ENCODE measurements at regions not wholly inside any gene's neighbourhood (a gene's known extent, or its start where the extent isn't known, plus 50 kb on each side); places are given as distances from the start of the nearest gene placed in this dataset.

DNA sequence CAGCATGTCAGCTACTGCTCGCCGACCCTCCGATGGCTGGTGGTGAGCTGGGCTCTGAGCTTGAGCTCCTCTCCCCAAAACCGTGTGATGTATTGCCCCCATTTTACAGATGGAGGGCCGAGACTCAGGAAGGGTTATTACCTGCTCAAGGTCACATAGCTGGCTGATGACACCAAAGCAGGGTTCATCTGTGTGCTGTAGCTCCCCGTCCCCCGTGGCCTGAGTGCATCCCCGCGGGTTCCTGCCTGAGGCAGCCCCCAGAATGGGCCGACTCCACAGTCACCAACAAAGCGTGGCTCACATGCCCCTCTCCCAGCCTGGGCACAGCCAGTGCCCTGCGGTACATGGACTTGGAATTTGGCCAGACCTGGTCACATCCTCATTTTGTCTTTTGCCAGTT lies 198.6 kb downstream of the TFCP2L1 start:
- no peak for DNase-seq

DNA sequence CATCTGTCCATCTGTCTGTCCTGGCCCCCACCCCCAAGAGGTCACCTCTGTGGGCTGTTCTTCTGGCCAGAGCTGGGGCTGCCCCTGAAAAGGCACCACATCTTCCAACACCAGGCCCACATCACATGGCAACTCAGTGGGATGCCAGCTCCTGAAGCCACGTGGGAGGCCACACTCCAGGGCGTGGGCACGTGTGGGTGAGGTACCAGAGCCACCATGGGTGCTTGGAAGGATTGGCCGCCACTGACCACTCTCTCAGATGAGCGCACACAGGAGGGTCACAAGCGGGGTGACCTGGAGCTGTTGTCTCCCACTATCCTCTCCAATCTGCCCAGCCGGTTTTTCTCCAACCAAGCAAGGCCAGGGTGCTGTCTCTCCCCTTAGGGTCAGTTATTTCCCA lies 197.9 kb downstream of the TFCP2L1 start:
- no peak for DNase-seq

DNA sequence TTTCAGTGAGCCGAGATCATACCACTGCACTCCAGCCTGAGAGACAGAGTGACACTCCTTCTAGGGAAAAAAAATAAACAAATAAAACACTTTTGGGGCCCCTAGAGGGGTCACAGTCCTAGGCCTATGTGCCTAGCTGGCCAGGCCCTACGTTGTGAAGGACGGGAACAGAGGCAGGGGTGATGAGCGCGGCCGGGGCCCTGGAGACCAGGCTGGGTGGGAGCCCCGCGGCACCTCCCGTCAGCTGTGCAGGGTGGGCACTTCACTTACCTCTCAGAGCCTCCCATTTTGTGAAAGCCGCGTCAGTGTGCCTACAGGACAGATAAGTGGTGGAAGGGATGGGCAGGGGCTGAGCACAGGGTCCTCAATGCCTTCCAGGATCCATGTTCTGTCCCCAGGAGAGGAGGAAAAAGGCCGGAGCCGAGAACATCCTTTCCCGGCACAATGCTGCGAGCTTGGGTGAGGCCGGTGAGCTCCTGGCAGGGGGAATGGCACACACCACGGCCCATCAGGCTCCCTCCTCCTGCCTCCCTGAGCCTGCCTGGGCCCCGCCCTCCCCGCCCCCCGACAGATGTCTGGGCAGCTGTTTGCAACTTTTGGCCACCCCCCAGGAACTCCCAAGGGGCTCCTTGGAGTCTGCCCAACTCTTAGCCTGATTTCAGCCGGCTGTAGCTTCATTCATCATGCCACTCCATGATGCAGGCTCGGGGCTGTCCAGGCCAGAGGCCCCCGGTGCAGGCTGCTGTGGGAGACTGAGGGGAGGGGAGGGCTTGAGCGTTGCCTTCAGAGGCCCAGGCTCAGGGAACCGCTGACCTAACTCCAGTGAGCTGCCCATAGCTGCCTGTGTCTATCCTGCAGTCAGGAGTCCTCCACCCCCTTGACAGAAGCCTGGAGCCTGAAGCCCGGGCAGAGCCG lies 196.5 kb downstream of the TFCP2L1 start:
- DNase-seq, result peak; percentile 86

DNA sequence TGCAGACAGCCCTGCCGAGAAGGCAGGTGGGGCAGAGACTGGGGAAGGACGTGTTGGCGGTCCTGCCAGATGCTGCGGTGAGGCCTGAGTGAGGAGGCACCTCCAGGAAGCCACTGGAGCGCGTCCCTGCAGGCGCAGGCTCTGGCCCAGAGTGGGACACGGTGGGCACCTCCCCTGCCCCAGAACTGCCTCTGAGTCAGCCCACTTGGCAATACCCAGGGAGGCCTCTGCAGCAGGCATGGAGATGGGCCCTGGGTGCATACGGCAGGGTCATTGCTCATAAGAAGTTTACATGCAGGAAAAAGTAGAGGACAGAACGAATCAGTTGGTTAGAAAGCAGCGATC lies 195.9 kb downstream of the TFCP2L1 start:
- no peak for DNase-seq

DNA sequence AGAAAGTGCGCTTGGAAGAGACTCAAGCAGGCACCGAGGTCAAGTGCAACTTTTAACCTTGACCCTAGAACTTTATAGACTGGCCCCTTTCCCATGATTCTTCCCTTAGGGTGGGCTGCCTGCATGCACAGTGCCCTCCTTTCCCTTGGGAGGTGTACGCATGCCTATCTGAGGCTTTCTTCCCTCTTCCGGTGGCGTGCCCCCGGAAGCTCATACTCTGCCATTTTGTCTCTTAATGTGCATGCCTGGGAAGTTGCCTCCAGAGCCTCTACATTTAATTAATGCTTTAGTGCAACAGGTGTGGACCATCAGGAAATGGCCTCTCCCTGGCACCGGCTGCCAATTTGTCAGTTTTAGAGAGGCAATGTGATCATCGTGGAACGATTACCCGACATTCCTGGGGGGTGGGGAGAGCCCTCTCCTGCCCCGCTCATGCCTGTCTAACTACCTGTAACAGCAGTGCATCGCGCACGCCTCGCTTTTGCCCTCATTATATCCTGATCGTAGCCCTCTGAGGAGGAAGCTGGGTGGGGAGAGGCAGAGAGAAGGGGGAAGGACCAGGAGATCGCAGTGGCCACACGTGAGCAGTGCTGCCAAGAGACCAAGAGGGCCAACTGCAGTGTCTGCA lies 194.8 kb downstream of the TFCP2L1 start:
- DNase-seq, result no peak

DNA sequence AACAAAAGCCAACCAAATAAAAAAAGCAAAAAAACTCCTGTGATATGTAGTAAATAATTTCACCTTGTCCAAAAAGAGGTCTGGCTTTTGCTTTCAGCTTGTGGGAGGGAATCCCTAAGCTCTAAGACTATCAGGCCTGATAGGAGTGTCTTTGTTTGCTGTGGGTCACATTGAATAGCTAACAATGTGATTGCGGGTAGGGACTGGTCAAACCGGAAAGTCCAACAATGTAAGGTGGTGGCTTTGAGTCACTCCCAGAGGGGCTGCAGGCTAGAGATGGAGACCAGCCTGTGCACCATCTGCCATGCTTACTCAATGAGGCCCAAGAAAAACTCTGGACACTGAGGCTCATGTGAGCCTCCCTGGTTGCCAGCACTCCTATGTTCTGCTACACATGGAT lies 192.9 kb downstream of the TFCP2L1 start:
- DNase-seq, result no peak

DNA sequence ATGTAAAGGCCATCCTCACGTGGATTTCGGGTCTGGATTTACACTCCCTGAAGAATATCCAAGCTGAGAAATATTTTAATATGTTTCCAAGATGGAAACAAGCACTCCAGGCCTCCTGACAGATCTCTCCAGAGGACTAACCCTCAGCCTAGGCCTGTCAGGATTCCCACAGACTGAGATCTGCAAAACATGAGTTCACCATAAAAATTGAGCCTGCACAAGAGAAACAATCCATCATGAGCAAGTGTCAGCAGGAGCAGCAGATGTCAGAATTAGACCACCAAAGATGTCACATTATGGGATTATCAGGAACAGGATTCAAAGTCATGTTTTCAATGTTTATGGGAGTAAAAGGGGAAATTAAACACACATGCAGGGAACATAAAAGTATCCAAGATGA lies 191.3 kb downstream of the TFCP2L1 start:
- no peak for DNase-seq

DNA sequence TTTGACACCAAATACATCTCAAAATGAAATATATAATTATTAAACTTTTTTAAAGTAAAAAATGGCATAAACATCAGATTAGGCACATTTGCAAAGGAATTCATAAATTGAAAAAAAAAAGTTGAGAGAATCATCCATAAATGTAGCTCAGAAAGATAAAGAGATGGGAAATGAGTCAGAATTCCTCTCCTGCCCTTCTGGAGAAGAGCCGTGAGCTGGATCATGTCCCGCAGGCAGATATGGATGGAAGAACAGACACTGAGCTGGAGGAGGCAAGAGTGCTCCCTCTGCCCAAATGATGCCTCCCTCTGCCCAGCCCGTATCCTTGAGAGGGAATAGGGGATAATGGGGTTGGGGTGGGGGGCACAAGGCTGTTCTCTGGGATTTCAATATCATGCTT lies 190.9 kb downstream of the TFCP2L1 start:
- DNase-seq, result no peak

DNA sequence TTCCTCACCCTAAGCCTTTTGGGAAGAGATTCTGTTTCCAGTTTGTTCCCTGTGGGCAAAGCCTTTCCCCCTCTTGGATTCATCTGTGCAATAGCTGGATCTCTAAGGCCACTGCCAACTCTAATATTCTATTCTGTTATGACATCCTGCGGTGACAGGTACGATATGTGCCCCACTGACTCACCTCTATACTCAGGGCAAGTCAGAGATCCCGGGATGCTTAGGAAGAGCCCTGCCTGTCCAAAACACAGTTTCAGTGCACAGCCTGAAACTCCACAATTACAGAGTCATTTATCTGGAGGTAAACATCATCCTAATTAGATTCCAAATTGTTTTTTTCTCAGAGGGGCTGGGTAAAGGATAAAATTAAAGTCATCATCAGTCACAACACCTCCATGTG lies 190.2 kb downstream of the TFCP2L1 start:
- no peak for DNase-seq

DNA sequence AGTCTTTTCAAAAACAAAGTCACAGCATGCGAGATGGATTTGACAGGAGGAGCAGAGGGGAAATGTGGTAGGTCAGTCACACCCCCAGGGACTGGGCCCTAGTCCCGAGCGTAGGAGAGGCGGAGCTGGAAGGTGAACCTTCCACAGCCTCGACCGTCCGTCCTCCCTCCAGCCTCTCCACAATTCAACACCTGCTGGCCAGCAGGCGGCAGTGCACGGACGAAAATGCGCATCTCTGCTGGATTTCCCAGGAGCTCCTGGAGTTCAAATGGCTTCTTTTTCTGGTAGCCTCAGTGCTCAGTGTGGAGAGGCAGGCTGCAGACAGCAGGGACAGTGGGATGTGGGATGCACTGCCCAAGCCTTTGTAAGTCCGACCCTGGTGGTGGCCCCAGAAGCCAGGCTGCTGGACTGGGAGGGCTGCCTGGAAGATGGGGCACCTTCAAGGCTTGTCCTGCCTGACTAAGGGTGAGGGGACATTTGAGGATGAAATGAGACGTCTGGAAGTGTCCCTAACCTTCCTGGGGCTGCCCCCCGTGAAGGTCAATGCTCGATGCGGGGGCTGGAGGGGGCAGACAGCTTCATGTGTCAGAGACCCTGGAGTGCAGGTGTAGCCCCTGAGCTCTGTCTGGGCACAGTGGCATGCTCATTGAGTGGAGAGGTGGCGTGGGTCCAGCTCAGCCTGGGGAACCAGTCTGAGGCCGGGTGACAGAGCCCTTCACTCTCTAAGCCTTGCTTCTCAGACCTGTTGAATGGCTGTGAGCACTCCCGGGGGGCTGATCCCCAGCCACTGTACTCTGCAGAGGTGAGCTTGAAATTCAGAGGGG lies 189.5 kb downstream of the TFCP2L1 start:
- peak; percentile 72 for DNase-seq

DNA sequence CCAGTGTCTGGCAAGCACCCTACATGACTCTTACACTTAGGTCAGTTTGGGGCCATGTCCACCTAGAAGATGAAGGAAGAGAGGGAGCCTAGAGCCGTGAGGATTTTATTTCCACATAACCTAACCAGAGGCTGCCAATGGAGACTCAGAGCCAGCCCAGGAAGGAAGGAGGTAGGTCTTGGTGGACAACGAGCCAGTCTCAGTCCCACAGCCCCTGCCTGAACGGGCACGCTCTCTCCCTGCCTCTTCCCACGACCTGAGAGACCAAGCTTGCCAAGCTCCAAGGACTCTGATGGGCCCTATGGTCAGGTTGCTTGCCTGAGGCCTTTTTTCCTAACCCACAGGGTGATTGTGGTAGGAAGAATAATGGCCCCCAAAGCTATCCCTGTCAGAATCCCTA lies 188.4 kb downstream of the TFCP2L1 start:
- no peak for DNase-seq

DNA sequence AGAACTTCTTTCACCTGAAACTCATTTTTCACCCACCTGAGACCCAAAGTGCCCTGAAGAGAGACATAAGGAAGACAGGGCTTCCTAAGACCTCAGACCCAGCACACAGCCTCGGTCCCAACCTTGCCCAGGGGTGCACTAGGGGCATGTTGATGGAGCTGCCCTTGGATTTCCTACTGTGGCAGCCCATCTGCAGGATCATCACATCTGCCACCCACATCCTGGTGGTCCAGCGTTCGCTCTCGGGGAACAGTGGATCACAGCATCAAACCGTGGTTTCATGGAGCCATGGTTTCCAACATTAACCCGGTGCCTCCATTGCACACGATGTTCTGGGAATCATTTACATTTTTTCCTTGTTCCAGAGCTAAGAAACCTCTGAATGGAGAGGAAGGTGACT lies 186.4 kb downstream of the TFCP2L1 start:
- no peak for DNase-seq

DNA sequence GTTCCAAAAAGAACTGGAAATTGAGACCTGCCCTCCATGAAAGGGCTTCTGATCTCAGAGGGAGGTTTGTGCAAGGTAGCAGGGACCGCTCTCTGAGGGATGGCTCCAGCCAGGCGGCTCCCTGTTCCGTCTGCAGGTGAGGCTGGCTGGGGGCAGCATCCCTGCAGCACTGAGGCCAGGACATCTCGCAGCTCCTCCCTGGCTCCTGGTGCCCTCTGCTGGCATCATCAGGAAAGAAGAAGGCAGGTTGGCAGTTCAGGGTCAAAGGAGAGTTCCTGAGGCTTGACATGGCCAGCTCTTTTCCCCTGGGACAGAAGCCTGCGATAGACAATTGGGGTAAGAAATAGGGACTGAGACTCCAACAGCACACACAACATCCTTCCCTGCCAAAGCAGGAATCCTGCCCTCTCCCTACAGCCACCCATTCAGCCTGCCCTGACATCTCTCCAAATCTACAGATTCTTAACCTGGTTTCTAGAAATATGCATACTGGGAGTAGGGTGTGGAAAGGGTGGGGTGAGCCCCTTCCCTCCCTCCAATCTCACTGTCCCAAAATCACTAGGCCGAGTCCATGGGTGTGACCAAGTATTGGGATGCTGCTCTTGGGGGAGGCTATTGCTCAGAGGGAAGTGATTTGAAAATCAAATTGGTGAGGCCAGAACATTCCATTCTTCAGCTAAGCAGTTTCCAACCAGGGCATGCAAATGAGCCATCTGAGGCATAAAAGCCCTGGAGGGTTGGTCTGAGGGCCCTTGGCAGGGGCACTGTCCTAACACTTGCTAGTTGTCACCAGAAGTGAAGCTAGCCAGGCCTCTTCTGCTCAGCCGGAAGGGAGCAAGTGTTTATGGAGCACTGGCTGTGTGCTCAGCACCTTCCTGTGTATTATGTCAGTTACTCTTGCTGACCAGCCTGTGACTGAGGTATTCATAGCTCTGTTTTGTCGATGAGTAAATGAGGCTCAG lies 185.4 kb downstream of the TFCP2L1 start:
- no peak for DNase-seq

DNA sequence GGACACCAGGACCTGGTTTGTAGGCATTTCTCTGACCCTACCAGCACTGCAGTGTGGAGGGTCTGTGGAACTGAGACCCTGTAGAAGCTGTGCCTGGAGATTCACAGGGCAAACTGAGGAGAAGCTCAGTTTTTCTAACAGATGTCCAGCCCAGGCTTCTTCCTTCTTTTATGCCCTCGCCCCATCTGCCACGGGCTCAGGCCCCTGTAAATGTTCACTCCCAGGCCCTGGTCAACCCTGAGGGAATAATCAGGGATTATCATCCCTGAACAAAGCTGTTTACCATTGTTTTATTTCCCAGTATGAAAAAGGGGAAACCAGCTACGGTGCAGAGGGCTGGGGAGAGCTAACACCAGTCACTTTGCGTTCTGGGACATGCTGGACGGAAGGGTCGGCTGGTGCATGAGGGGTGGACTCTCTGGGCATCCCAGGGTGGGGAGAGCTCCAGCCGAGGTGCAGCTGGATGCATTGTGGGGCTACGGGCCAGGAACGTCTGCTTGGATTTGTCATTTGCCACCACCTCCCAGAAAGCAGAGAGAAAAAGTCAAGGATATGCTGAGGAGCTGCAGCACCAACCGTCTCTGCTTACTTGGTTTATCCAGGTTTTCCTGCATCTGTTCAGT lies 183.8 kb downstream of the TFCP2L1 start:
- no peak for DNase-seq

DNA sequence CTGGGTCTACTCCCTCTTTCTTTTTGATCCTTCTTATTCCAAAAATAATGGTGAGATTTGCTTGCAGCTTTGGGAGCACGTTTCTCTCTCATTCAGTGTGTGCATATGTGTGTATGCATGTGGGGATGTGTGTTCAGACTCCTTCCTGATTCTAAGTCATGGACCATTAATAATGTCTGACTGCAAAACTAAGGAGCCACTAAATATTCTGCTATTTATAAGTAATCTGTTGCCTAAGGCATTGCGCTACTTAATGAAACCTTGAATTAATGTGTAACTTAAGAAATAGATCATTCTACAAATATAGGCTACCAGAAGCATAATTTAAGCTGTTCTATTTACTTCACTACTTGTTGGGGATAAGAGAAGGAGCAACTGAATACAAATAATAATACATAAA lies 182.1 kb downstream of the TFCP2L1 start:
- DNase-seq, result no peak

DNA sequence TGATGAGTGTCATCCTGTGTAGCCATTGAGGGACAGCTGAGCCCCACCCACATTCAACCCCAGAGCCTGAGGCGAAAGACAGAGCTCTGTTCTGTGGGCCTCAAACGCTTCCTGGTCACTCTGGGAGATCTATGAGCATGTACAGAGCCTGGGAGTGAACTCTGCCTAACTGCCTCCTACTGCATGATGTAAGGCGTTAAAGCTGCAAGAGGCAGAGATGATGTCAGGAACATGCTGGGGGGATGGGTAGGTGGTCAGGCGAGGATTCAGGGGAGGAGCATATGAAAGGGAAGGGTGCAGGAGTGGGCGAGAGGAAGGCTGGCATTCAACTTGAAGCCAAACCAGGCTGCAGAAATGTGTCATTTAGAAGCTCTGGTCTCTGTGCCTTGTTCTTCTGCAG lies 181.0 kb downstream of the TFCP2L1 start:
- no peak for DNase-seq

DNA sequence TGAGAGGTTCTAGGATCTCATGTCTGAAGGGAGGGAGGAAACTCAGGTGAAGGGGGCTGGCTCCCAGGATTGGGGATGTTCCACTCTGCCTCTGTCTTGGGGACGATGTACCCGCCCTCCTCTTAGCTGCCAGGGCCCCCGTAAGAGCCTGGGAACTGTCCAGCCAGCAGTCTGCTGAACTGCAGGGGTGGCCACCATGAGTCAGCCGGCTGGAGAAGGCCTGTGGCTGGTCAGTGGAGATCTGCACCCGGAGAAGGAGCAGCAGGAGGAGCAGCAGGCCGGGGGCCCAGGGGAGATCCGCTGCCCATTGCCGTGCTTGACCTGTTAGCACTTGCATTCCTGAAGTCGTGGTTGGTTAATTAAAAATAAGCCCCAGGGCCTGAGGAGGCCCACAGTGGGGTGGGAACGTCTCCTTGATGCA lies 180.3 kb downstream of the TFCP2L1 start:
- DNase-seq, result no peak

DNA sequence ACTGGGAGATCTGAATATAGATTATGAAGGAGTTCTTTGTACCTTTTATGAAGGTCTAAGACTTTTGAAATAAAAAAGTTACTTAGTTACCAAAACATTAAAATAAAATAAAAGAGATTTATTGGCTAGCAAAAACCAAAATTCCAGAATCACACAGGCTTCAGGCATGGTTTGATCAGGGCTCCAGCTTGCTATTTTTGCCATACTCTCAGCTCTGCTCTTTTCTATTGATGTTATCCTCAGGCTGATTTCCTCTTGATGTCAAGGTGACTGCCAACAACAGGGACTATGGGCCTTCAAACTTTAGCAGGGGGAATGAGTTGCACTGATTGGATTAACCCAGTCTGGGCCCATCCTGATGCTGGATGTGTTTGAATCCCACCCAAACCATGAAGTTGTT lies 174.1 kb downstream of the TFCP2L1 start:
- DNase-seq, result no peak

DNA sequence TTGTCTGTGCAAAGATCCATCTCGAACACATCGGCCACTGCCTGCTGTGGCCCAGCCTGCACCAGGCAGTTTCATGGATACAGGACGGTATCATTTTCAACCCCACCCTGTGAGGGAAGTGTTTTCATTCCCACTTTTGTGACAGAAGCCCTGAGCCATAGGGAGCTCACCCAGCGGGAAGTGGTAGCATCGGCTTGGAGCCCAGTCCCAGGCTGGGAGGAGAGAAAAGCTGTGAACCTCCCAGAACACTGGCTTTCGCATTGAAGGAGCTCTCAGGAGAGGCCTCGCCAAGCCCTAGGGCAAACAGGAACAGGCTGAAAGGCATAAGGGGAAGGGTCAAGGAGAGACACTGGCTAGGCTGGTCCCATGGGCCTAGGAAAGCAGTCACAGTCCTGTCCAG lies 166.1 kb downstream of the TFCP2L1 start:
- no peak for DNase-seq

DNA sequence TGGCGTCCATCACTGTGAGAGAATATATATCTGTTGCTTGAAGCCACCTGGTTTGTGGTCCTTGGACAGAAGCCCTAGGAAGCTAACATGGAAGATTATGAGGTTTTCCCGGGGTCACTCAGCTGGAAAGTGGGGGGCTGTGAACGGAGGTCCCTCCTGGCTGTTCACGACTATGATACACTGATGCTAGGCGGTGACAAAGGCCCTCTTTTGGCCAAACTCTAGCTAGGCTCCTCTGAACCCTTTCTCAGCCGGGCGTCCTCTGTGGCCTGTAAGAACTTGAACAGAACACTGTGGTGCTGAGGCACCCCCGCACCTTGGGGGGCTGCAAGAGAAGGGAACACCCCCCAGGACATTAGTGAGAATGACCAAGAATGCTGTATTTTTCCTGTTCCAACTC lies 164.6 kb downstream of the TFCP2L1 start:
- DNase-seq, result no peak

DNA sequence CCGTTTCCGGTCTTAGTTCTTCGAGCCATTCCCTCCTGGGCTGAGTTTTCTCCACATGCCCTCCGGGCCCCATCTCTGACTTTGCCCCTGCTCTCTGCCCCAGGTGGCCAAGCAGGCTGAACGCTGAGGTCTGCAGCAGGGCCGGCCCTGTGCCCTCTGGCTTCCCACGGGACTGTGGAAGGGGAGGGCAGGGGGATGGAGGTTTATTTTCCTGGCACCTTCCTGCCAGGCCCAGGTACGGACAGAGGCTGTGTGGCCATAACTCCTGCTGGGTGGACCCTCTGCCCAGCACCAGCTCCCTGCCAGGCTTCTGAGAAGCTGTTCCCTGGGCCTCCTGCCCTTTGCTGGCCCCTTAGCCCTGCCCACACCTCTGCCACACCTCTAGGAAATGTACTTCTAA lies 164.0 kb downstream of the TFCP2L1 start:
- no peak for DNase-seq

DNA sequence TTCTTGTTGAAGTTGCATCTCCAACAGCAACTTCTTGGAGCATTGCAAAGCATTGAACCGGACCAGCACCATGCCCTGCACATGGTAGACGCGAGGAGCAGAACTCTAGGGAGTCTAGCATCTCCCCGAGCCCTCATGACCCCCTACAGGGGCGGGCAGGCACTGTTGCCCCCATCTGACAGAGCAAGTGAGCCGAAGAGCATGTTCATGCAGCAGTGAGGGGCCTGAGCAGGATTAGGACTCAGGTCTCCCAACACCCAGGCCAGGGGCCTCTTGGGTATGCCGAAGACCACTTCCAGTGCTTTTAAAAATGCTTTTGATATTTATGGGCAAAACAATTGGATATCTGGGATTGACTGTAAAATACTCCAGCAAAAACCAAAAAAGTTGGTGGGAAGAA lies 163.3 kb downstream of the TFCP2L1 start:
- no peak for DNase-seq
